WTC11 (cell line): ENCODE measurements at regions not wholly inside any gene's neighbourhood (a gene's known extent, or its start where the extent isn't known, plus 50 kb on each side); places are given as distances from the start of the nearest gene placed in this dataset.

Experiments
- CTCF ChIP-seq: fragments of 200-600 bp; IDR thresholded peaks from 2 replicates; pipeline ENCODE4 v1.8.0; 2022; ENCODE audit warnings: antibody characterized with exemption
- SP1 ChIP-seq: sonication (generic); formaldehyde crosslinking; conservative IDR thresholded peaks from 2 replicates; pipeline ENCODE4 v1.8.1; 2022; ENCODE audit warnings: missing genetic modification reagents
- TF ChIP-seq, protein P1 (sequence below): sonication (generic); formaldehyde crosslinking; conservative IDR thresholded peaks from 2 replicates; pipeline ENCODE4 v1.8.1; 2022; ENCODE audit warnings: mild to moderate bottlenecking, missing genetic modification reagents

DNA sequence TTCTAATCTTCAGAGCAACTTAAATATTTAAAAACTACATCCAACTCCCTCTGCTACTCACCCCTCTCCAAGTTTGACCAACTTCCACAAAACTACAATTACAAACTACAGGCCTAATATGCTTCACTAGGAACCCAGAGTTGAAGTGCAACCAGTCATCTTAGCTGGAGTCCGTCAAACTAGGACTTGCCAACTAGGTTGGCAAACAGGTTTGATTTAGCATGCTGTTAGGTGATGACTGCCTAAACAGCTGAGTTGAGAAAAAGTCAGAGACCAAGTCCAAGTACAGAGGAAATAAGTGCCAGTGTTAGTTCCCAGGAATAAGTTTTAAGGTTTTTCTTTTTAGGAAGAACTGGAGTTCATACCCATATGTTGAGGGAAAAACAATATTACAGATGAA lies 1109.0 kb downstream of the TUSC7 start:
- TF ChIP-seq, protein P1, sequence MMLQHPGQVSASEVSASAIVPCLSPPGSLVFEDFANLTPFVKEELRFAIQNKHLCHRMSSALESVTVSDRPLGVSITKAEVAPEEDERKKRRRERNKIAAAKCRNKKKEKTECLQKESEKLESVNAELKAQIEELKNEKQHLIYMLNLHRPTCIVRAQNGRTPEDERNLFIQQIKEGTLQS (CRISPR knock-in tag): no peak
- TF ChIP-seq SP1 (CRISPR knock-in tag): no peak
- no peak for TF ChIP-seq CTCF
